Naive thymus-derived CD8-positive, alpha-beta T cell (primary cell): ENCODE measurements at regions not wholly inside any gene's neighbourhood (a gene's known extent, or its start where the extent isn't known, plus 50 kb on each side); places are given as distances from the start of the nearest gene placed in this dataset.

Experiments
- ATAC-seq, 2 donors: fragments of 150-1000 bp; cut with Tn5 transposase in 1 of 2; sonication (Bioruptor Pico), chemical (Tn5 transposase) in 1 of 2; 1 replicate in 1 of 2; 2 replicates in 1 of 2; pipeline ENCODE4 v1.10.0; 2021; ENCODE audit warnings: mild to moderate bottlenecking in 2 of 2, moderate library complexity in 2 of 2
- POLR2A ChIA-PET: fragments of 350-600 bp; sonication (Branson Sonifier 250); formaldehyde crosslinking; loops from one replicate; lab custom pipeline; 2021; ENCODE audit warnings: antibody characterized with exemption; lab: Charles Lee
- DNase-seq, 10 donors: peaks; one replicate each; pipeline versions ENCODE4 v3.0.0 to v3.0.0-alpha.2; 2020 to 2022
- H3K27ac Mint-ChIP-seq, 10 donors: one replicate each; pipeline ENCODE4 v1.8.0; 2020 to 2022; ENCODE audit warnings: mild to moderate bottlenecking in 10 of 10, mixed read lengths in 10 of 10, moderate library complexity in 4 of 10, inconsistent platforms in 1 of 10
- H3K27me3 Mint-ChIP-seq, 5 donors: one replicate each; pipeline ENCODE4 v1.8.0; 2021 to 2022; ENCODE audit warnings: mixed read lengths in 5 of 5
- H3K36me3 Mint-ChIP-seq, 3 donors: one replicate each; pipeline ENCODE4 v1.8.0; 2020 to 2022; ENCODE audit warnings: mixed read lengths in 3 of 3, mild to moderate bottlenecking in 2 of 3, inconsistent platforms in 1 of 3
- H3K4me1 Mint-ChIP-seq, 4 donors: one replicate each; pipeline ENCODE4 v1.8.0; 2021 to 2022; ENCODE audit warnings: mixed read lengths in 4 of 4
- H3K4me3 Mint-ChIP-seq, 10 donors: one replicate each; pipeline ENCODE4 v1.8.0; 2020 to 2022; ENCODE audit warnings: mild to moderate bottlenecking in 10 of 10, mixed read lengths in 10 of 10, moderate library complexity in 6 of 10, inconsistent platforms in 1 of 10
- H3K9me3 Mint-ChIP-seq, 9 donors: one replicate each; pipeline ENCODE4 v1.8.0; 2020 to 2022; ENCODE audit warnings: mixed read lengths in 9 of 9, mild to moderate bottlenecking in 3 of 9, inconsistent platforms in 1 of 9, moderate library complexity in 1 of 9

GRCh38 chr6:97524811-97525210 is 241.8 kb upstream of the MMS22L start:
- H3K9me3 Mint-ChIP-seq: peaks cover 0 to 5% (median 2%) of the 10 kb centered on the region in 9 donors
- no peak for ATAC-seq
- H3K4me1 Mint-ChIP-seq: no peaks in the 10 kb centered on the region
- POLR2A ChIA-PET: no interaction called here
- DNase-seq: no peak
- no peak overlapping the region for H3K27ac Mint-ChIP-seq
- H3K4me3 Mint-ChIP-seq: no peak overlapping the region
- peaks cover 0 to 11% (median 2%) of the 10 kb centered on the region in 5 donors for H3K27me3 Mint-ChIP-seq
- no peaks in the 10 kb centered on the region for H3K36me3 Mint-ChIP-seq

GRCh38 chr6:97535800-97536199 is 252.8 kb upstream of the MMS22L start:
- Mint-ChIP-seq H3K27ac (no peak overlapping the region), H3K36me3 (no peaks in the 10 kb centered on the region), H3K27me3 (peaks cover 0 to 2% (median 0%) of the 10 kb centered on the region in 5 donors), H3K4me1 (no peaks in the 10 kb centered on the region), H3K4me3 (no peak overlapping the region), H3K9me3 (peaks cover 0 to 7% (median 0%) of the 10 kb centered on the region in 9 donors)
- ATAC-seq (no peak), DNase-seq (no peak)
- POLR2A ChIA-PET: no interaction called here

- ATAC-seq: no peak
- H3K27me3 Mint-ChIP-seq: peaks cover 0 to 7% (median 0%) of the 10 kb centered on the region in 5 donors
- POLR2A ChIA-PET: no interaction called here
- H3K4me3 Mint-ChIP-seq: no peak overlapping the region
- H3K27ac Mint-ChIP-seq: no peak overlapping the region
- peaks cover 0 to 4% (median 0%) of the 10 kb centered on the region in 3 donors for H3K36me3 Mint-ChIP-seq
- no peaks in the 10 kb centered on the region for H3K4me1 Mint-ChIP-seq
- H3K9me3 Mint-ChIP-seq: peaks cover 0 to 12% (median 0%) of the 10 kb centered on the region in 9 donors
- no peak for DNase-seq
Measured at GRCh38 chr6:97548354-97548753, 265.3 kb upstream of the MMS22L start.

GRCh38 chr6:97557355-97557754 is 274.3 kb upstream of the MMS22L start:
- no peak for ATAC-seq
- Mint-ChIP-seq H3K4me1 (no peaks in the 10 kb centered on the region), H3K27me3 (no peaks in the 10 kb centered on the region), H3K36me3 (no peaks in the 10 kb centered on the region), H3K4me3 (no peak overlapping the region), H3K27ac (no peak overlapping the region), H3K9me3 (peaks cover 0 to 20% (median 2%) of the 10 kb centered on the region in 9 donors)
- POLR2A ChIA-PET: no interaction called here
- DNase-seq: no peak

GRCh38 chr6:97563529-97563928 is 280.5 kb upstream of the MMS22L start:
- POLR2A ChIA-PET: no interaction called here
- no peaks in the 10 kb centered on the region for H3K36me3 Mint-ChIP-seq
- H3K4me3 Mint-ChIP-seq: no peak overlapping the region
- no peaks in the 10 kb centered on the region for H3K27me3 Mint-ChIP-seq
- ATAC-seq: no peak
- no peak overlapping the region for H3K27ac Mint-ChIP-seq
- no peaks in the 10 kb centered on the region for H3K4me1 Mint-ChIP-seq
- DNase-seq: no peak
- H3K9me3 Mint-ChIP-seq: peaks cover 0 to 31% (median 7%) of the 10 kb centered on the region in 9 donors

GRCh38 chr6:97572943-97573342 is 289.9 kb upstream of the MMS22L start:
- Mint-ChIP-seq H3K27ac (no peak overlapping the region), H3K27me3 (no peaks in the 10 kb centered on the region), H3K36me3 (no peaks in the 10 kb centered on the region), H3K9me3 (peaks cover 0 to 11% (median 0%) of the 10 kb centered on the region in 9 donors), H3K4me1 (no peaks in the 10 kb centered on the region), H3K4me3 (no peak overlapping the region)
- DNase-seq (no peak), ATAC-seq (no peak)
- POLR2A ChIA-PET: no interaction called here

GRCh38 chr6:97586344-97586743 is 303.3 kb upstream of the MMS22L start:
- no peaks in the 10 kb centered on the region for H3K4me1 Mint-ChIP-seq
- H3K36me3 Mint-ChIP-seq: peaks cover 0 to 1% (median 0%) of the 10 kb centered on the region in 3 donors
- H3K27me3 Mint-ChIP-seq: peaks cover 0 to under 1% (median 0%) of the 10 kb centered on the region in 5 donors
- ATAC-seq: no peak
- peaks cover 0 to 9% (median 2%) of the 10 kb centered on the region in 9 donors for H3K9me3 Mint-ChIP-seq
- no peak overlapping the region for H3K4me3 Mint-ChIP-seq
- no peak overlapping the region for H3K27ac Mint-ChIP-seq
- DNase-seq: no peak
- POLR2A ChIA-PET: no interaction called here

GRCh38 chr6:97591955-97592354 is 308.9 kb upstream of the MMS22L start:
- ATAC-seq: no peak
- DNase-seq: no peak
- no peaks in the 10 kb centered on the region for H3K4me1 Mint-ChIP-seq
- peaks cover 0 to 3% (median 0%) of the 10 kb centered on the region in 9 donors for H3K9me3 Mint-ChIP-seq
- H3K27me3 Mint-ChIP-seq: peaks cover 0 to 2% (median 0%) of the 10 kb centered on the region in 5 donors
- POLR2A ChIA-PET: no interaction called here
- no peak overlapping the region for H3K27ac Mint-ChIP-seq
- no peak overlapping the region for H3K4me3 Mint-ChIP-seq
- H3K36me3 Mint-ChIP-seq: peaks cover 0 to 3% (median 0%) of the 10 kb centered on the region in 3 donors

- no peak for DNase-seq
- Mint-ChIP-seq H3K27ac (no peak overlapping the region), H3K27me3 (peaks cover 0 to 2% (median 0%) of the 10 kb centered on the region in 5 donors), H3K4me3 (no peak overlapping the region), H3K36me3 (peaks cover 0 to 3% (median 0%) of the 10 kb centered on the region in 3 donors), H3K9me3 (peaks cover 0 to 3% (median 0%) of the 10 kb centered on the region in 9 donors), H3K4me1 (no peaks in the 10 kb centered on the region)
- POLR2A ChIA-PET: no interaction called here
- ATAC-seq: no peak
Measured at GRCh38 chr6:97594844-97595243, 311.8 kb upstream of the MMS22L start.

- Mint-ChIP-seq H3K4me1 (no peaks in the 10 kb centered on the region), H3K27me3 (no peaks in the 10 kb centered on the region), H3K27ac (no peak overlapping the region), H3K4me3 (no peak overlapping the region), H3K36me3 (no peaks in the 10 kb centered on the region), H3K9me3 (peaks cover 0 to 7% (median 3%) of the 10 kb centered on the region in 9 donors)
- POLR2A ChIA-PET: no interaction called here
- no peak for DNase-seq
- ATAC-seq: no peak
Measured at GRCh38 chr6:97621111-97621510, 338.1 kb upstream of the MMS22L start.

- Mint-ChIP-seq H3K27ac (no peak overlapping the region), H3K27me3 (no peaks in the 10 kb centered on the region), H3K36me3 (no peaks in the 10 kb centered on the region), H3K4me3 (no peak overlapping the region), H3K4me1 (no peaks in the 10 kb centered on the region), H3K9me3 (peaks cover 0 to 16% (median 0%) of the 10 kb centered on the region in 9 donors)
- POLR2A ChIA-PET: no interaction called here
- no peak for DNase-seq
- no peak for ATAC-seq
Measured at GRCh38 chr6:97626671-97627441, 343.8 kb upstream of the MMS22L start.

GRCh38 chr6:97629180-97629579 is 346.2 kb upstream of the MMS22L start:
- no peaks in the 10 kb centered on the region for H3K4me1 Mint-ChIP-seq
- POLR2A ChIA-PET: no interaction called here
- H3K36me3 Mint-ChIP-seq: no peaks in the 10 kb centered on the region
- DNase-seq (no peak), ATAC-seq (no peak)
- peaks cover 0 to 16% (median 0%) of the 10 kb centered on the region in 9 donors for H3K9me3 Mint-ChIP-seq
- H3K4me3 Mint-ChIP-seq: no peak overlapping the region
- no peak overlapping the region for H3K27ac Mint-ChIP-seq
- H3K27me3 Mint-ChIP-seq: no peaks in the 10 kb centered on the region

- no peak for ATAC-seq
- no peaks in the 10 kb centered on the region for H3K36me3 Mint-ChIP-seq
- H3K27me3 Mint-ChIP-seq: no peaks in the 10 kb centered on the region
- H3K9me3 Mint-ChIP-seq: peaks cover 0 to 16% (median 0%) of the 10 kb centered on the region in 9 donors
- POLR2A ChIA-PET: no interaction called here
- no peak overlapping the region for H3K27ac Mint-ChIP-seq
- H3K4me1 Mint-ChIP-seq: no peaks in the 10 kb centered on the region
- H3K4me3 Mint-ChIP-seq: no peak overlapping the region
- no peak for DNase-seq
Measured at GRCh38 chr6:97630604-97631003, 347.6 kb upstream of the MMS22L start.

- ATAC-seq (no peak), DNase-seq (no peak)
- no peak overlapping the region for H3K27ac Mint-ChIP-seq
- POLR2A ChIA-PET: no interaction called here
- H3K36me3 Mint-ChIP-seq: no peaks in the 10 kb centered on the region
- H3K9me3 Mint-ChIP-seq: peaks cover 0 to 8% (median 0%) of the 10 kb centered on the region in 9 donors
- no peaks in the 10 kb centered on the region for H3K4me1 Mint-ChIP-seq
- H3K27me3 Mint-ChIP-seq: no peaks in the 10 kb centered on the region
- no peak overlapping the region for H3K4me3 Mint-ChIP-seq
Measured at GRCh38 chr6:97632341-97632740, 349.3 kb upstream of the MMS22L start.
